HG02981 (cell line): ENCODE measurements at regions not wholly inside any gene's neighbourhood (a gene's known extent, or its start where the extent isn't known, plus 50 kb on each side); places are given as distances from the start of the nearest gene placed in this dataset.

ENCODE experiments used
- ATAC-seq: cut with Tn5 transposase; IDR thresholded peaks from one replicate; pipeline ENCODE4 v1.9.1; 2021; ENCODE audit warnings: mild to moderate bottlenecking, moderate library complexity; ENCODE audit not compliant: unreplicated experiment

GRCh38 chr9:134243778-134244467, 79.6 kb upstream of the RNU6ATAC start:
- no peak for ATAC-seq

GRCh38 chr9:134245179-134245578, 80.8 kb upstream of the RNU6ATAC start:
- no peak for ATAC-seq

DNA sequence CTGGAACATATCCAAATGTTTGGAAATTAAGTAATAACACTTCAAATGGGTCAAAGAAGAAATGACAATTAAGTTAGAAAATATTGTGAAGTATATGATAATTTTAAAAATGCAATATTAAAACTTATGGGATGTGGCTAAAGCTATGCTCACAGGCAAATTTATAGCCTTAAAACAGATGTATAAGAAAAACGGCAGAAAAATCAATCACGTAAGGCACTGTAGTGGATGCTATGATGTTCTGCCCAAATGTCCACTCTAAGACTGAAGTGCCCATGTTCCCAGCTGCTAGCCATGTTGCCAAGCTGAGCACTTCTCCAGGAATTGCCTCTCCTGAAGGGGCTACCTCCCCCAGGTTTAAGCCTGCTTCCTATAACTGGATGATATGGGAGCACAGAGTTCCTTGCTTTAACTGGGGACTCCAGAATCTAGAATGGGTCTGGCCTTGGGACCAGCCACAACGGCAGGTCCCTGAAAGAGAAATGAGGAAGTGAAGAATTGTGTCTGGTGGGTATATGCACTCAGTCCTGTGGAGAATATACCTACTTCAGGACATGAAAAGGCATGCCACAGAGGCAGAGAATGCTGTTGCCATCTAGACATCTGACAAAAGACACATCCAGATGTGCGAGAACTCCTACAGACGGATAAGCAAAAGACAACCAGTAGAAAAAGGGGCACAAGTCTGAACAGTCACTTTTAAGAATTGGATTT, 78.2 kb upstream of the RXRA start:
- ATAC-seq = no peak

- ATAC-seq = no peak
Measured at GRCh38 chr9:134251296-134252069, 74.8 kb upstream of the RXRA start.

DNA sequence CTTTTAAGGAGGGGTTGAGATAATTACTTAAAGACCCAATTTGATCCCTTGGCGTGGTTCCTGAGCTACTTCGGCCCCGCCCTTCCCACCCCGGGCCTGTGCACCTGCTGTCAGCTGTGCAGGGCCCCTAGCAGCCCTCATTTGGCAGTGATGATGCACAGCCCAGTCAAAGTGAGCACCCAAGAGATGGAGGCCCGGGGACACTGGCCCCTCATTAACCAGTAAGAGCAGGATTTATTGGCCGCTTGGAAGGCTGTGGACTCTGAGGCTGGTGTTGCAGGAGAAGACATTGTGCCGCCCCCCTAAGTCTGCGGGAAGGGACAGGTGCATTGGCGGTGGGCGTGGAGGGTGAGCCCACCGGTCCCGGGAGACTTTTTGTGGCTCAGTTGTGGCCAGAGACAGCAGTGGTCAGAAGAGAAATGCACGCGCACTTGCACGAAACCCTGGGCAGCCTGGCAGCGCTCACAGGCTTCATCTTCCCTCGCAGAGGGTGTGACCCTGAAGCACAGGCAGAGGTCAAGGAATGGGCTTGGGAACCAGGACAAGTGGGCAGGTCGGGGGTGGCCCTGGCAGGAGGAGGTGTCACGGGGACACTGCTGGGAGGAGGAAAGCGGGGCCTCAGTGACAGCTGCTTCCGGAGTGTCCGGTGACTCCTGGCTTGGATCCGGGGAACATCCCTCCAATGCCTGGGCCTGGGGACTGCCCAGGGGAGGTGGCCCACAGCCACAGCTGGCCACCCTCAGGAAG, 74.0 kb upstream of the RXRA start:
- no peak for ATAC-seq

- ATAC-seq = no peak
Measured at GRCh38 chr9:134253606-134254205, 72.5 kb upstream of the RXRA start.

DNA sequence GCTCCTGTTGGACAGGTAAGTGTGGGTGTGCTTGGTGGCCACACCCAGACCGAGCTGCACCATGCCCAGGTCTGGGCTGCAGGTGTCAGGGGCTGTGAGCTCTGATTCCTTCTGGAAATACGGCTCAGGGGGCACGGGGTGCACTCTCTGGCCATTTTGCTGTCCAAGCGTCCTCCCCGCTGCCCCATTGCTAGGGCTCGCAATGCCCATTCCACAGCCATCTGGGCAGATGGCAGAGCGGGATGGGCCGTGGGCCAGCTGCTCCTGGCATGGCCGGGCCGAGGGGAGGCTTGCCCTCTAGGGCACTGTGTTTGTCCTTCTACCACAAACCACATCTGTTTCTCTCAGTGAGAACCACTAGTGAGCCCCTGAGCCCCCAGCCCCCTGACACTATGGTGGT, 67.9 kb upstream of the RXRA start:
- no peak for ATAC-seq

DNA sequence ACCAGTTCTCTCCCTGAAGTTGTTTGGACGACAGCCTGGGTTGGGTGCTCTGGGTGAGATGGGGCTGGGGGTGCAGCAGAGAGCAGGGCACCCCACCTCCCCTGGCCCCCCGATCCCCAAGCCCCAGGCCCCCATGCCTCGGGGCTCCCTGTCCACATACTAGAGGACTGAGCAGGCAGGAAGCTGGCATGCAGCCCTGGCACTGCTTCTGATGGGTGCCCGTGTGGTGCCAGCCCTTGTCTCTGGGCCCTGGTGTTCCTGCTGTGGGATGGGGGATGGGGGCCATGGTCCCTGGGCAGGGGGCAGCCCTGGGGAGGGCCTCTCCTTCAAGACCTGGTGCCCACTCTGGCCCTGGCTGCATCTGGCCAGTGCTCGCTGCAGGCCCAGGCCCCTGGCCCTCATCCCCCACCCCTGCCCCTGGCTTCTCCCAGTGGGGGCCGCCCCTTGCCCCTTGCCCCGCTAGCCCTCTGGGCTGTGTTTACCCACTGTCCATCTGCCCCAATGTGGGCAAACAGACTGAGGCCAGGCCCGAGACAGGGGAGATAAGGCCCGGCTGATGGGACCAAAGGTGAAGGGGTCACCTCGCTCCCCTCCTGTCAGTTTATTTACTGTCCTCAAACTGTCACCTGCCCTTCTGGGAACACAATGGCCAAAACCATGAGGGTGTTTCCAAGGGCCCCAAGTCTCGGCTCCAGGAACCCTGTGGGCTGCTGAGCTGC, 67.3 kb upstream of the RXRA start:
- no peak for ATAC-seq

DNA sequence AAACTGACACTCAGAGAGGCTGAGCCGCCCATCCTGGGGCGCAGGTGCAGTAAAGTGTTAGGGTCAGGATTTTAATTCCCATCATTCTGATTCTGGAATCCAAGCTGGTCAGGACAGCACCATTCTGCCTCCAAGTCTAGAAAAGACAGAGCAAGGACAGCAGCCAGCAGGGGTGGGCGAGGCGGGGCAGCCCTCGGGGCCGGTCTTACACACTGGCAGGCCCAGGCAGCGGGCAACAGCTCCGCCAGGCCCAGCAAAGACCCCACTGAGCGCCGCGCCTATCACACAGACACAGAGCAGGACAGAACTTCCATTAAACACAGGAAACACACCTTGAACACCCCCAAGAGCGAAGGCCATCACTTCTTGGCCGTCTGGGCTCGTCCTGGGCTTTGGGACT, 66.5 kb upstream of the RXRA start:
- no peak for ATAC-seq

DNA sequence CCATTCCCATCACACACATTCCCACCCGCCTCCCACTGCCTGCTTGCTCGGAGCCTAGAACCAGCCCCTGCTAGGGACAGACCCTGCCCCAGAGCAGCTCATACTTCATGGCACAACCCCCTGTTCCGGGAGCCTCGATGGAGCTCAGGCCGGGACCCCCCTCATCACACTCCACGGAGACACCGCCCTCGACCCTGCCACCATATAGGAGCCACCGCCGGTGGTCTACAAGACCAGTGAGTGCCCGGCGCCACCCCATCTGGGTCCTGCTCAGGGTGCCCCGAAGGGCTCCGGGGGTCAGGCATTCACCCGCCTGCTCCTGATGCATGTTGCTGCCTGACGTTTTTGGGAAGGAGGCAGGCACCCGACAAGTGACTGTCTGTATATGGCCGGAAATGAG, 65.5 kb upstream of the RXRA start:
- no peak for ATAC-seq

DNA sequence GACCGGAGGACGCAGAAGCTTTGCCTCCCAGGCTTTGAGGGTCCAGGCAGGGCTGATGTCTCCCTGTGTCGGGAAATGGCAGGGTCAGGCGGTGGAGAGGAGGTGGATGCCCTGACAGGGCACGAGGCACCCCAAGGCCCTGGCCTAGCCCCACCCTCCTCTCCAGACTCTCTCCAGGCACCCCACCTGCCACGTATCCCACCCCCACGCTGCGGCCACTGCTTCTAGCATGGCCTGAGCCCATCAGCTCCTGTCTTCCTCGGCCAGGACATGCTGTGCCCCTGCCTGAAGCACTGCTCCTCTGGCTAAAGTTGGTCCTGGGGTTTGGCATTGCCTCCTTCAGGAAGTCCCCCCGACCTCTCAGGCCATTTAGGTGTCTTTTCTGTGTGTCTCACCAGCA, 64.2 kb upstream of the RXRA start:
- ATAC-seq = no peak

GRCh38 chr9:134263596-134263995, 62.7 kb upstream of the RXRA start:
- no peak for ATAC-seq

- no peak for ATAC-seq
Measured at GRCh38 chr9:134264169-134264568, 62.1 kb upstream of the RXRA start.

DNA sequence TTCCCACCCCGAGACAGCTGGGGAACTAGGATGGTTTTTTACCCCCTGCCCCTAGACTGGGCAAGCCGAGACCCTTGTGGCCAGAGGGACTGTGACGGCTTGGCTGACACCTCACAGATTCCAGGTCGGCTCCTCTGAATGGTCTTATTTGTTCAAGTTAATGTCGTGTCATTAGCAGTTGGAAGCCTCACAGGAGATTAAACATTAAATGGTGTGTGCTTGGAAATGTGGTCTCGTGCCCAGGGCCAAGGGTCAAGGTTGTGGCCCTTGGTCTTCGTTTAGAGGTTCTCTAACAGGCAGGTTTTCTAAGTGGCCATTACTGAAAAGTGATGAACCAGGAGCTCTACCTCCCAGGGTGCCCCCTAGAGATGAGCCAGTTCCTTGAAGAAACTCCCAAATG, 61.2 kb upstream of the RXRA start:
- no peak for ATAC-seq

DNA sequence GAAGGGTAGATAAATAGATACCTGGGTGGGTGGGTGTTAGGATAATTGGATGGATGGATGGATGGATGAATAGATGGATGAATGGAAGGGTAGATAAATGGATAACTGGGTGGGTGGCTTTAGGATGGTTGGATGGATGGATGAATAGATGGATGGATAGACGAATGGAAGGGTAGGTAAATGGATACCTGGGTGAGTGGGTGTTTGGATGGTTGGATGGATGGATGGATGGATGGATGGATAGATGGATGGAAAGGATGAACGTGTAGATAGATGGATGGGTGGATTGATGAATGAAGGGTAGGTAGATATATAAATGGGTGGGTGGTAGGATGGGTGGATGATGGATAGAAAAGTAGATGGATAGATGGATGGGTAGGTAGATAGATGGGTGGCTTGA, 59.8 kb upstream of the RXRA start:
- ATAC-seq = no peak

GRCh38 chr9:134267305-134267880, 58.9 kb upstream of the RXRA start:
- no peak for ATAC-seq

DNA sequence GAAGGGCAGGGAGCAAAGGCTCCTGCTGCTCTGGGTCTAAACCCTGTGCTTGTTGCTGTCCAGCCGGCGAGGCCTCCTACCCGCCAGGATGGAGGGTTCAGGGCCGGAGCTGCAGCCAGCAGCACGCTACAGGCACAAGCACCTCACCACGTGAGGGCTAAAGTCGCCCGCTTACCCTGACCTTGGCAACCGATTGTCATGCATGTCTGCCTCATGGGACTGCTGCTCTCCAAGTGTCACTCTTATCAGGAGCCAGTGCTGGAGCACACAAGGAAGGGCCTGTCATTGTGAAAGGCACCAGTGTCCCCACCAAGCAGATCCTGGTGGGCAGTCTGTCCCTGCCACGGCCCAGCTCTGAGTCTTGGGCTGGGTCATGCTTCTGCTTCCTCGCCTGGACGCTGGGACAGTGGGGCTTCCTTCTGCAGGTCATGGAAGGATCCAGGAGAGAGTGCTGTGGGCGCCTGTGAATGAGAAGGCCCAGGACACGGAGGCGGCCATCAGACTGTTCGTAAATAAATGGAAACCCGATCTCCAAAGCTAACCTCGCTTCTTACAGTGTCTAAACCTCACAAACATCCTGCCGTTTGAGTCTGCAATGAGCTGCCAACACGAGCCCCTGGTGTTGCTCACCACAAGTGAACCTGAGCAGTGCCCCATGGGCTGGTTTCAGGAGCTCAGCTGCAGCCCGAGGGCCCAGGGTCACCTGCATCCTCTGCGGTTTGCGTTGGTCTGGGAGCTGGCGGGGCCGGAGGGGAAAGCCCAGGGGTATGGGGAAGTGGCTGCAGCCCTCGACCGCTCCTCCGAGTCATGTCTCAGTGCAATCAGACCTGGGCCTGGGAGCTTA, 58.2 kb upstream of the RXRA start:
- ATAC-seq = peak; percentile 68

GRCh38 chr9:134268747-134269146, 57.5 kb upstream of the RXRA start:
- ATAC-seq = no peak
